Vagina (tissue), 2 donors: ENCODE measurements at regions not wholly inside any gene's neighbourhood (a gene's known extent, or its start where the extent isn't known, plus 50 kb on each side); places are given as distances from the start of the nearest gene placed in this dataset.

Source experiments
- CTCF ChIP-seq, 3 experiments: fragments of 450-650 bp in 2 of 3; fragments of 200-600 bp in 1 of 3; sonication (generic) in 1 of 3; IDR thresholded peaks; one replicate each; pipeline ENCODE4 v1.5.1; 2017 to 2019; ENCODE audit warnings: antibody characterized with exemption in 3 of 3, mild to moderate bottlenecking in 2 of 3, moderate library complexity in 2 of 3
- POLR2A ChIP-seq, 2 donors: fragments of 450-650 bp; IDR thresholded peaks; one replicate each; pipeline ENCODE4 v1.6.1; 2017; ENCODE audit warnings: antibody characterized with exemption in 2 of 2, mild to moderate bottlenecking in 2 of 2, moderate library complexity in 2 of 2
- POLR2AphosphoS5 ChIP-seq, 2 donors: sonication (generic); formaldehyde crosslinking; IDR thresholded peaks; one replicate each; pipeline ENCODE4 v1.9.0; 2017; ENCODE audit warnings: antibody characterized with exemption in 2 of 2, mild to moderate bottlenecking in 2 of 2, low read depth in 1 of 2; ENCODE audit not compliant: insufficient read depth in 1 of 2

- TF ChIP-seq CTCF (IDR thresholded peaks at IDR 0.05) (no peak), POLR2A (IDR thresholded peaks at IDR 0.05) (no peak), POLR2AphosphoS5 (IDR thresholded peaks at IDR 0.05; ENCODE audit: insufficient read depth in 1 of 2, low read depth in 1 of 2) (no peak)
These were observed 1601.9 kb upstream of the ADGRL3 start for GRCh38 chr4:59598330-59598618.
